Peyer's patch (tissue), 4 donors: ENCODE measurements at regions not wholly inside any gene's neighbourhood (a gene's known extent, or its start where the extent isn't known, plus 50 kb on each side); places are given as distances from the start of the nearest gene placed in this dataset.
"Not testable (repeated sequence)": the region's sequence is repeated elsewhere in the genome, so short reads cannot be mapped to it uniquely, and the experiment has no call there.

ENCODE experiments used
- POLR2A ChIP-seq, 2 donors: fragments of 450-650 bp; IDR thresholded peaks; one replicate each; pipeline ENCODE4 v1.5.1; 2017; ENCODE audit warnings: antibody characterized with exemption in 2 of 2, mild to moderate bottlenecking in 2 of 2, moderate library complexity in 2 of 2
- TF ChIP-seq, protein P1 (sequence below), 6 experiments: fragments of 450-650 bp in 4 of 6; fragments of 200-600 bp in 2 of 6; sonication (generic) in 1 of 6; IDR thresholded peaks; one replicate each; pipeline ENCODE4 v1.5.1; 2017 to 2019; ENCODE audit warnings: antibody characterized with exemption in 6 of 6, mild to moderate bottlenecking in 3 of 6, moderate library complexity in 1 of 6

DNA sequence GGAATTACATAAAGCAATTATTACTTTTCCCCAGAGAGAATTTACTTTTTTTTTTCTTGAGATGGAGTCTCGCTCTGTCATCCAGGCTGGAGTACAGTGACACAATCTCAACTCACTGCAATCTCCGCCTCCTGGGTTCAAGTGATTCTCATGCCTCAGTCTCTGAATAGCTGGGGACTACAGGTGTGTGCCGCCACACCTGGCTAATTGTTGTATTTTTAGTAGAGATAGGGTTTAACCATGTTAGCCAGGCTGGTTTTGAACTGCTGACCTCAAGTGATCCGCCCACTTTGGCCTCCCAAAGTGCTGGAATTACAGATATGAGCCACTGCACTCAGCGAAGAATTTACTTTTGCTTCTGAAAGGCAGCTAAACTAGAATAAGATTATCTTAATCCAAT lies 181.6 kb downstream of the DLEU7 start:
- TF ChIP-seq, protein P1, sequence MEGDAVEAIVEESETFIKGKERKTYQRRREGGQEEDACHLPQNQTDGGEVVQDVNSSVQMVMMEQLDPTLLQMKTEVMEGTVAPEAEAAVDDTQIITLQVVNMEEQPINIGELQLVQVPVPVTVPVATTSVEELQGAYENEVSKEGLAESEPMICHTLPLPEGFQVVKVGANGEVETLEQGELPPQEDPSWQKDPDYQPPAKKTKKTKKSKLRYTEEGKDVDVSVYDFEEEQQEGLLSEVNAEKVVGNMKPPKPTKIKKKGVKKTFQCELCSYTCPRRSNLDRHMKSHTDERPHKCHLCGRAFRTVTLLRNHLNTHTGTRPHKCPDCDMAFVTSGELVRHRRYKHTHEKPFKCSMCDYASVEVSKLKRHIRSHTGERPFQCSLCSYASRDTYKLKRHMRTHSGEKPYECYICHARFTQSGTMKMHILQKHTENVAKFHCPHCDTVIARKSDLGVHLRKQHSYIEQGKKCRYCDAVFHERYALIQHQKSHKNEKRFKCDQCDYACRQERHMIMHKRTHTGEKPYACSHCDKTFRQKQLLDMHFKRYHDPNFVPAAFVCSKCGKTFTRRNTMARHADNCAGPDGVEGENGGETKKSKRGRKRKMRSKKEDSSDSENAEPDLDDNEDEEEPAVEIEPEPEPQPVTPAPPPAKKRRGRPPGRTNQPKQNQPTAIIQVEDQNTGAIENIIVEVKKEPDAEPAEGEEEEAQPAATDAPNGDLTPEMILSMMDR (IDR thresholded peaks at IDR 0.05): not testable (repeated sequence)
- TF ChIP-seq POLR2A (IDR thresholded peaks at IDR 0.05): not testable (repeated sequence)
